Endothelial cell of umbilical vein (primary cell): ENCODE measurements at regions not wholly inside any gene's neighbourhood (a gene's known extent, or its start where the extent isn't known, plus 50 kb on each side); places are given as distances from the start of the nearest gene placed in this dataset.

Source experiments
- EZH2 ChIP-seq: IDR thresholded peaks from 2 replicates; pipeline ENCODE4 v1.6.1; 2012; ENCODE audit warnings: borderline replicate concordance, low read depth, mild to moderate bottlenecking, moderate library complexity, low read length, inconsistent platforms; ENCODE audit not compliant: severe bottlenecking
- FOS ChIP-seq: IDR thresholded peaks from 2 replicates; pipeline ENCODE4 v1.6.1; 2011; ENCODE audit warnings: mild to moderate bottlenecking, low read length, moderate library complexity, borderline replicate concordance; ENCODE audit not compliant: insufficient read depth
- GATA2 ChIP-seq: IDR thresholded peaks from 2 replicates; pipeline ENCODE4 v1.7.0; 2011; ENCODE audit warnings: low read depth, mild to moderate bottlenecking, moderate library complexity, mixed read lengths, low read length; ENCODE audit not compliant: insufficient read length, insufficient read depth
- MAX ChIP-seq: IDR thresholded peaks from 2 replicates; pipeline ENCODE4 v1.6.1; 2011; ENCODE audit not compliant: insufficient read depth, insufficient read length
- MYC ChIP-seq: IDR thresholded peaks from one replicate; pipeline ENCODE4 v1.6.1; 2011; ENCODE audit warnings: mild to moderate bottlenecking, low read depth, low read length
- POLR2A ChIP-seq: IDR thresholded peaks from 2 replicates; pipeline ENCODE4 v1.6.1; 2012; ENCODE audit warnings: low read depth, mild to moderate bottlenecking, control low read depth, low read length
- POLR2AphosphoS5 ChIP-seq: IDR thresholded peaks from 2 replicates; pipeline ENCODE4 v1.6.1; 2012; ENCODE audit warnings: low read depth, mild to moderate bottlenecking, control low read depth, low read length, moderate library complexity; ENCODE audit not compliant: insufficient read depth
- TF ChIP-seq, protein P1 (sequence below), 2 donors: IDR thresholded peaks; 1 replicate in 1 of 2; 2 replicates in 1 of 2; pipeline ENCODE4 v1.5.1; 2011; ENCODE audit warnings: low read length in 2 of 2, mild to moderate bottlenecking in 2 of 2, moderate library complexity in 2 of 2, control low read depth in 1 of 2, inconsistent platforms in 1 of 2, low read depth in 1 of 2; ENCODE audit not compliant: insufficient read depth in 1 of 2; ENCODE audit errors: extremely low read depth in 1 of 2

GRCh38 chr5:82661933-82662332 is 383.8 kb upstream of the RPS23 start:
- TF ChIP-seq, protein P1, sequence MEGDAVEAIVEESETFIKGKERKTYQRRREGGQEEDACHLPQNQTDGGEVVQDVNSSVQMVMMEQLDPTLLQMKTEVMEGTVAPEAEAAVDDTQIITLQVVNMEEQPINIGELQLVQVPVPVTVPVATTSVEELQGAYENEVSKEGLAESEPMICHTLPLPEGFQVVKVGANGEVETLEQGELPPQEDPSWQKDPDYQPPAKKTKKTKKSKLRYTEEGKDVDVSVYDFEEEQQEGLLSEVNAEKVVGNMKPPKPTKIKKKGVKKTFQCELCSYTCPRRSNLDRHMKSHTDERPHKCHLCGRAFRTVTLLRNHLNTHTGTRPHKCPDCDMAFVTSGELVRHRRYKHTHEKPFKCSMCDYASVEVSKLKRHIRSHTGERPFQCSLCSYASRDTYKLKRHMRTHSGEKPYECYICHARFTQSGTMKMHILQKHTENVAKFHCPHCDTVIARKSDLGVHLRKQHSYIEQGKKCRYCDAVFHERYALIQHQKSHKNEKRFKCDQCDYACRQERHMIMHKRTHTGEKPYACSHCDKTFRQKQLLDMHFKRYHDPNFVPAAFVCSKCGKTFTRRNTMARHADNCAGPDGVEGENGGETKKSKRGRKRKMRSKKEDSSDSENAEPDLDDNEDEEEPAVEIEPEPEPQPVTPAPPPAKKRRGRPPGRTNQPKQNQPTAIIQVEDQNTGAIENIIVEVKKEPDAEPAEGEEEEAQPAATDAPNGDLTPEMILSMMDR (IDR thresholded peaks at IDR 0.05; ENCODE audit: extremely low read depth in 1 of 2, insufficient read depth in 1 of 2, low read depth in 1 of 2, low read length in 2 of 2): no peak
- no peak for TF ChIP-seq MAX
- TF ChIP-seq MYC: no peak
- no peak for TF ChIP-seq POLR2A
- no peak for TF ChIP-seq GATA2
- no peak for TF ChIP-seq EZH2
- no peak for TF ChIP-seq POLR2AphosphoS5
- no peak for TF ChIP-seq FOS
